Activated T-cell treated with anti-CD3 and anti-CD28 coated beads, Interleukin-2, amount 50 U/mL, for 24 hours (primary cell): ENCODE measurements at regions not wholly inside any gene's neighbourhood (a gene's known extent, or its start where the extent isn't known, plus 50 kb on each side); places are given as distances from the start of the nearest gene placed in this dataset.
"Not testable (repeated sequence)": the region's sequence is repeated elsewhere in the genome, so short reads cannot be mapped to it uniquely, and the experiment has no call there.

ENCODE experiments used
- DNase-seq: peaks from one replicate; pipeline ENCODE4 v3.0.0-alpha.2; 2020
- H3K27ac Mint-ChIP-seq: 2 replicates; pipeline ENCODE4 v1.8.0; 2020; ENCODE audit warnings: mild to moderate bottlenecking, mixed read lengths
- H3K27me3 Mint-ChIP-seq: 2 replicates; pipeline ENCODE4 v1.8.0; 2020; ENCODE audit warnings: mixed read lengths
- H3K36me3 Mint-ChIP-seq: 2 replicates; pipeline ENCODE4 v1.8.0; 2020; ENCODE audit warnings: low read depth, mixed read lengths
- H3K4me1 Mint-ChIP-seq: 2 replicates; pipeline ENCODE4 v1.8.0; 2020; ENCODE audit warnings: low read depth, mixed read lengths
- H3K4me3 Mint-ChIP-seq: 2 replicates; pipeline ENCODE4 v1.8.0; 2020; ENCODE audit warnings: mild to moderate bottlenecking, moderate library complexity, mixed read lengths
- H3K9me3 Mint-ChIP-seq: 2 replicates; pipeline ENCODE4 v1.8.0; 2020; ENCODE audit warnings: mixed read lengths

- Mint-ChIP-seq H3K4me3 (peak overlapping the region; percentile 95), H3K27ac (peak overlapping the region; percentile 98)
- DNase-seq: peak; percentile 83
- not testable (repeated sequence) for H3K4me1 Mint-ChIP-seq, H3K9me3 Mint-ChIP-seq, H3K27me3 Mint-ChIP-seq, H3K36me3 Mint-ChIP-seq
Measured at GRCh38 chr16:22436823-22437652, 62.6 kb upstream of the CDR2 start.

DNA sequence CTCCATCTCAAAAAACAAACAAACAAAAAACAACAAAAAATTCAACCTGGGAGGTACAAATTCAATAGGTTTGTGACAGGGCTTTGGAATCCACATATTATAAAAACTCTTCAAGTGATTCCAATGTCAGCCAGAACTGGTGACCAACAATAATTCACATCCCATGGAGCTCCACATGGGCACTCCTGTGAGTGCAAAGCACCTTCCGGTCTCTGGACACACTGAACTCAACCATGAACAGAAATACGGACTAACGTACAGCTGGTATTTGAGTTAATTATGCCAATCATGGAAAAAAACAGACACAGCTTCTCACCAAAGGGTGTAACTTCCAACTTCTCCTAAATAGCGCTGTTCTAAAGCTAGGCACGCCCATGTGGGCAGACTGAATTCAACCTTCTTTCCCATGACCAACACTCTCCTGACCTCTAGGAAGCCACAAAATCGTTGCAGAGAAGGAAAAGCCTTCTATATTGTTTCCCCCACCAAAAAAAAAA lies 62.0 kb upstream of the CDR2 start:
- H3K27me3 Mint-ChIP-seq, H3K4me1 Mint-ChIP-seq, DNase-seq, H3K36me3 Mint-ChIP-seq, H3K9me3 Mint-ChIP-seq: not testable (repeated sequence)
- H3K27ac Mint-ChIP-seq: peak overlapping the region; percentile 98
- H3K4me3 Mint-ChIP-seq: peak overlapping the region; percentile 95

DNA sequence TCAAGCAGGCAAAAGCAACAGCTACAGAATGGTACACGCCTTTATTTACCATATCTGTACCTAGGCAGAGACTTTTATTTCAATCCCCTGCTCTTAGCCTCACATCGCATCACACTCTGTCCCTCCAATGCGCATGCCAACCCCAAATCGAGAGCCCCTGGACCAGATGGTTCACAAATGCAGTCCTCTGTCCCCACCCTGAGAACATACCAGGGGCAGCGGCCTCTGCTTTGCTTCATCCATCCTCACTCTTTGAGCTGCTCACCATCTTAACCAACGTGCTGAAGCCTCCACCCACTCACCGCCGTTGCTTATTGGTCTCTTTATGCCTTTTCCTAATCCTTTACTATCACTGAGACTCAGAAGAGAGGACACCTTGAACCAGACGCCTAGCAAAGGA lies 56.9 kb upstream of the CDR2 start:
- not testable (repeated sequence) for H3K4me3 Mint-ChIP-seq, H3K4me1 Mint-ChIP-seq, H3K9me3 Mint-ChIP-seq, H3K27me3 Mint-ChIP-seq, DNase-seq, H3K27ac Mint-ChIP-seq
- H3K36me3 Mint-ChIP-seq: peaks cover 37% of the 10 kb centered on the region

- peaks cover 58% of the 10 kb centered on the region for H3K36me3 Mint-ChIP-seq
- no peak overlapping the region for H3K4me3 Mint-ChIP-seq
- no peaks in the 10 kb centered on the region for H3K27me3 Mint-ChIP-seq
- DNase-seq: no peak
- no peaks in the 10 kb centered on the region for H3K9me3 Mint-ChIP-seq
- peaks cover 2% of the 10 kb centered on the region for H3K4me1 Mint-ChIP-seq
- H3K27ac Mint-ChIP-seq: no peak overlapping the region
Measured at GRCh38 chr16:22428654-22429053, 54.2 kb upstream of the CDR2 start.

DNA sequence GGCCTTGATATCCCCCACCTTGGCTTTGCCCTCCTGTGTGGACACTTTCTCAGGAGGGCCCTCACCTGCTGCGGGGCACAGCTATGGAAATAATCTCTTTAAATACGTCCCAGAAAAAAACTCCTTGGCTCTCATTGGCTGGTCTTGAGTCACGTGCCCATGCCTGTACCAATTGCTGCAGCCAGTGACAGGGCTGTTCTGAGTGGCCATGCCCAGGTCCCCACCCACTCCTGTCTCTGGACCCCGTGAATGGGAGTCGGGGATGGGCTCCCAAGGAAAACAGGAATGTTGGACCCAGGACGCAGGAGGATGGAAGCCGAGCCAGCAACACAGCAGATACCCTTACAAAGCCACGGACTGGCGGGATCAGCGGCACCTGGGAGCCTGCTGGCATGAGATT lies 53.1 kb upstream of the CDR2 start:
- Mint-ChIP-seq H3K4me1 (peaks cover 2% of the 10 kb centered on the region), H3K27ac (no peak overlapping the region), H3K27me3 (no peaks in the 10 kb centered on the region), H3K9me3 (no peaks in the 10 kb centered on the region), H3K36me3 (peaks cover 64% of the 10 kb centered on the region), H3K4me3 (no peak overlapping the region)
- no peak for DNase-seq

DNA sequence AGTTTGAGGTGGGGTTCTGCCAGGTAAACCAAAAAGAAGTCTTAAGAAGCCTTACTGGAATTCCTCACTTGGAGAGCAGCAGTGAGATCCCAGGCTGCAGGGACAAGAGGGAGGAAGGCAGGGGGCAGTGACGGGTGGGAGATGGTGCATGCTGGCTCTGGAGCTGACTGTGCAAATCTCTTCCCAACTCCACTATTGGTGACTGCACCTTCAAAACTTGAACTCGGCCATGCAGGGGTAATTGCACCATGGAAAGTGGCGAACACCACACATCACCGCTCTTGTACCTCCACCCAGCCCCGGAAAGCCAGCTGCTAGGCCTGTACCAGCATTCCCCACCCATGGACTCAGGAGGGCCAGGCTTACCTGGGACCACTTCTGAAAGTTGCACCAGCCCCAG lies 51.4 kb upstream of the CDR2 start:
- Mint-ChIP-seq H3K9me3 (no peaks in the 10 kb centered on the region), H3K4me3 (no peak overlapping the region), H3K27me3 (no peaks in the 10 kb centered on the region), H3K36me3 (peaks cover 72% of the 10 kb centered on the region), H3K27ac (peak overlapping the region; percentile 18), H3K4me1 (peaks cover 2% of the 10 kb centered on the region)
- no peak for DNase-seq

GRCh38 chr16:22425036-22425801 lies 50.8 kb upstream of the CDR2 start:
- Mint-ChIP-seq H3K27me3 (no peaks in the 10 kb centered on the region), H3K4me1 (no peaks in the 10 kb centered on the region), H3K27ac (peak overlapping the region; percentile 5), H3K36me3 (peaks cover 74% of the 10 kb centered on the region), H3K9me3 (no peaks in the 10 kb centered on the region), H3K4me3 (no peak overlapping the region)
- no peak for DNase-seq

DNA sequence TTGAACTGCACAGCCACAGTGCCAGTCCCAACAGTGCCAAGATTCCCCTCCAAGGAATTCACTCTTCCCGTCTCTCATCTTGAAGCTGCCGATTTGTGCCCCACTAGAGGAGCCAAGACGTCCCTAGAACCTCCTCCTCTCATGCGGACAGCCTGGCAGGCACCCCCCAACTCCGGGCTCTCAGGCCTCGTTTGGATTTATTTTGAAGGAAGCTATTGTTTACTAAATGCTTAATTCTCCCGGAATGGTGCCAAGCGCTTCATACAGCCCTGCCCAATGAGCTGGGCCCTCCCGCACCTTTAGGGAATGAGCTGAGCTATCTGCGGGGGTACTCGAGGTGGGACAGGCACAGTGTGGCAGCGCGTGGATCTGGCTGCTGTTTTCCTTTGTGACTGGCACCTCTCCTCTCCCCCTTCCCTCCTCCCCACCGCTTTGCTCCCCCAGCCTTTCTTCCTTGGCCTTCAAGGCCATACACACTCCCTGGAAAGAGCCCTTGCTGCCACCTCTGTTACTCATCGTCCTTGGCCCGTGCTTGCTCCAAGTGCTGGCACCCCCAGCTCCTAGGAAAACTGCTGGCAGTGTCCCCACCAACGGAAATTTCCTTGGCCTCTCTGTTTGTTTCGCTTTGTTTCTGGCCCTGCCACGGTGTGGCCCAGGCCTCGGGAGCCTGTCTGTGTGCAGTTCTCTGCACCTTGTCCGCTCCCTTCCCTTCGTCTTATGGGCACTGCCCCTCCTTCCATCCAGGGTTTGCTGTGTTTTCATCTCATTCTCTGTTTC lies 49.9 kb upstream of the CDR2 start:
- Mint-ChIP-seq H3K36me3 (peaks cover 77% of the 10 kb centered on the region), H3K27ac (peak overlapping the region; percentile 5), H3K9me3 (no peaks in the 10 kb centered on the region), H3K4me3 (no peak overlapping the region), H3K27me3 (no peaks in the 10 kb centered on the region), H3K4me1 (no peaks in the 10 kb centered on the region)
- no peak for DNase-seq
